AG04450 (cell line): ENCODE measurements at regions not wholly inside any gene's neighbourhood (a gene's known extent, or its start where the extent isn't known, plus 50 kb on each side); places are given as distances from the start of the nearest gene placed in this dataset.

Source experiments
- CTCF ChIA-PET: fragments of 300-600, 350-600 bp; formaldehyde crosslinking; extraction: SDS; loops from one replicate; lab custom pipeline; 2022; ENCODE audit warnings: antibody characterized with exemption, inconsistent platforms; lab: Charles Lee
- POLR2A ChIA-PET: fragments of 350-600 bp; formaldehyde crosslinking; extraction: SDS; loops from one replicate; lab custom pipeline; 2021; ENCODE audit warnings: antibody characterized with exemption, inconsistent platforms; lab: Yijun Ruan, JAX
- DNase-seq: peaks from one replicate; pipeline ENCODE4 v3.0.0-alpha.2; 2011; ENCODE audit warnings: low read depth, low spot score
- H3K27ac ChIP-seq: one replicate; pipeline ENCODE4 v1.5.1; 2012; ENCODE audit warnings: low read depth, low read length, control low read depth
- H3K27me3 ChIP-seq: one replicate; pipeline ENCODE4 v1.6.0; 2012; ENCODE audit warnings: low read length; ENCODE audit not compliant: control insufficient read depth, insufficient read depth
- H3K4me3 ChIP-seq: 2 replicates; pipeline ENCODE4 v1.5.1; 2011; ENCODE audit warnings: mild to moderate bottlenecking, low read depth, low read length, control low read depth
- H3K9me3 ChIP-seq: 2 replicates; pipeline ENCODE4 v1.5.1; 2012; ENCODE audit warnings: low read length; ENCODE audit not compliant: control insufficient read depth, insufficient read depth
- TF ChIP-seq, protein P1 (sequence below): IDR thresholded peaks from 2 replicates; pipeline ENCODE4 v1.5.1; 2011; ENCODE audit warnings: low read depth, low read length, control low read depth, inconsistent platforms

DNA sequence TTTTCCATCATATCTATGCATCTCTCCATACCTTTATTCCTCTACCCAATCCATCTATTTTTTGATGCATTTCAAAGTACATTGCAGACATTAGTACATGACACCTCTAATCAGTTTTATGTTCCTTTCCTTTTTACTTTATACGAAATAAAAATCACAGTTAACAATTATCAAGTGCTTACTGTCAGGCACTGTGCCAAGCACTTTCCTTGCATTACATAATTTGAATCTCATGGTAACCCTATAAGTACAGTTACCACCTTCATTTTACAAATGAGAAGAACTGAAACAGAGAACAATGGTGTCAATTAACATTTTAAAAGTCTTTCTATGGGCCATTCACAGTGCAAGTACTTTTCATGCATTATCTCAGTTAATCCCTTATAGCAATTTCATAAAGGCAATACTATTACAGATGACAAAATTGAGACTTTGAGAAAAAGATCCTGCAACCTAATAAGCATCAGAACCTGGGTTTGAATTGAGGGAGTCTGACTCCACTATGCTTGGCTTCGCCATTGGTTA, 544.4 kb upstream of the TNP1 start:
- Histone ChIP-seq H3K9me3 (no peaks in the 10 kb centered on the region), H3K4me3 (no peak overlapping the region), H3K27me3 (no peaks in the 10 kb centered on the region), H3K27ac (no peak overlapping the region)
- ChIA-PET CTCF (no interaction called here), POLR2A (no interaction called here)
- DNase-seq: no peak
- TF ChIP-seq, protein P1, sequence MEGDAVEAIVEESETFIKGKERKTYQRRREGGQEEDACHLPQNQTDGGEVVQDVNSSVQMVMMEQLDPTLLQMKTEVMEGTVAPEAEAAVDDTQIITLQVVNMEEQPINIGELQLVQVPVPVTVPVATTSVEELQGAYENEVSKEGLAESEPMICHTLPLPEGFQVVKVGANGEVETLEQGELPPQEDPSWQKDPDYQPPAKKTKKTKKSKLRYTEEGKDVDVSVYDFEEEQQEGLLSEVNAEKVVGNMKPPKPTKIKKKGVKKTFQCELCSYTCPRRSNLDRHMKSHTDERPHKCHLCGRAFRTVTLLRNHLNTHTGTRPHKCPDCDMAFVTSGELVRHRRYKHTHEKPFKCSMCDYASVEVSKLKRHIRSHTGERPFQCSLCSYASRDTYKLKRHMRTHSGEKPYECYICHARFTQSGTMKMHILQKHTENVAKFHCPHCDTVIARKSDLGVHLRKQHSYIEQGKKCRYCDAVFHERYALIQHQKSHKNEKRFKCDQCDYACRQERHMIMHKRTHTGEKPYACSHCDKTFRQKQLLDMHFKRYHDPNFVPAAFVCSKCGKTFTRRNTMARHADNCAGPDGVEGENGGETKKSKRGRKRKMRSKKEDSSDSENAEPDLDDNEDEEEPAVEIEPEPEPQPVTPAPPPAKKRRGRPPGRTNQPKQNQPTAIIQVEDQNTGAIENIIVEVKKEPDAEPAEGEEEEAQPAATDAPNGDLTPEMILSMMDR: no peak

DNA sequence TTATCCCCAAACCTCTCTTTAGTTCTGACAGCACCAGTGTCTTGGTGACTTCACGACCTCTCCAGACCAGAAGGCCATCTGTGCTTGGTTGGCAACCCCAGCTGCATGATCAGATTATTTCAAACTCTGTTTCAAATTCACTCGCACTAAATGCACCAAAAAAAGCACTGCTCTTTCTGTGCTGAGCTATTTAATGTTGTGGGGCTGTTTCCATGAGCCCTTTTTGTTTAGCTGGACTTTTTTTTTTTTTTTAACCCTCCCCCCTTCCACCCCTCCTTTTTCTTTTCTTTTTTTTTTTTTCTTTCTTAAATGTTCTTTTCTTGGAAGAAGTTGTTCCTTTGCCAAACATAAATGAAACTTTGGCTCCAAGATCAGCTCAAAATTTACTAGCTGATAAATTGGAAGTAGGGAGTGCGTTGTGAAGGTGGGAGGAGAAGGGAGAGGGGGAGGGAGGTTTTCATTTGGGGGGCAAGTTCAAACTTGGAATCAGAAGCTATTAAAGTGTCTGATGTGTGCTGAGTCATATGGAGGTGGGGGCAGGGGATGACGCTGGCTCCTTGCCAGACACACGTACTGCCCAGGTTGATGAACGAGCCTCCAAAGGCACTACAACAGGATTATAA, 543.0 kb upstream of the TNP1 start:
- no peak overlapping the region for H3K27ac ChIP-seq
- POLR2A ChIA-PET: no interaction called here
- no peaks in the 10 kb centered on the region; the same call in 1 of the 2 replicates for H3K9me3 ChIP-seq

DNA sequence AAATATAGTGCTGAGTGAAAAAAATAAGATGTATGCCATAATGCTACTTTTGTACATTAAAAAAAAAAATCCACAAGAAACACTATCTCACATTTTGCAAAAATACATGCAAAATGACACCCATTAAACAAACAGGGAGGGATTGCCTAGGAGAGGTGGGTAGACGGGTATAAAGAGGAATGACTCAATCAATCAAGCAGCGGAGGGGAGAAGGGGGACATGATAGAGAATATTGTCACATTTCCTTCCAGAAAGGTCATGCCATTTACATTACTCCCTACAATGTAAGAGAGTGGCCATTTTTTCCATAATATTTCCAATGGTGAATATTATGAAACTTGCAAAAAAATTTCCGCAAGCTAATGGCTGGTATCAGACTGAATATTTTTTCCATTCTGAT, 542.3 kb upstream of the TNP1 start:
- no peak for DNase-seq
- TF ChIP-seq, protein P1: no peak
- Histone ChIP-seq H3K9me3 (no peaks in the 10 kb centered on the region; the same call in 1 of the 2 replicates), H3K27ac (no peak overlapping the region), H3K4me3 (no peak overlapping the region), H3K27me3 (no peaks in the 10 kb centered on the region)
- ChIA-PET CTCF (no interaction called here), POLR2A (no interaction called here)

More for the DNA sequence above, 543.0 kb upstream of the TNP1 start:
- Histone ChIP-seq H3K27me3 (no peaks in the 10 kb centered on the region), H3K4me3 (no peak overlapping the region)
- CTCF ChIA-PET: interaction anchor here (0.6 kb wide), 1 partner anchor 271 kb away, joined by 3 read pairs; no protein-coding TSS in a partner anchor
- DNase-seq: no peak
- TF ChIP-seq, protein P1: no peak

DNA sequence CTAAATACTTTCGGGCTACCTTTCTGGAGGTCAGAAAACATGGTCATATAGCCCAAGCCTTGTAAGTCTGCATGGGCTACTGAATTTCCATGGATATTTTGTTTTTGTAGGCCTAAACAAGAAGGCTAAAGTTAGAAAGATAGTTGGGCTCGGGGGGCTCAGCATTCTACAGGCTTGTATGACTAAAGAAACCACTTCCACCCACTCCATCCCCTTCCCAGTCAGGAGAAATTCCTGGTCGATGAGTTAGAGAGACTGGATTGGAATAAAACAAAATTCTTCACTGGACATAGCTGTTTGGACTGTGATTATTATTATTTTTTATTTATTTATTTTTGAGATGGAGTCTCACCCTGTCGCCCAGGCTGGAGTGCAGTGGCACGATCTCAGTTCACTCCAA, 539.4 kb upstream of the TNP1 start:
- Histone ChIP-seq H3K9me3 (no peaks in the 10 kb centered on the region; the same call in 1 of the 2 replicates), H3K27me3 (no peaks in the 10 kb centered on the region), H3K27ac (peak overlapping the region; percentile 69), H3K4me3 (no peak overlapping the region)
- DNase-seq: peak; percentile 41
- POLR2A ChIA-PET: no interaction called here
- TF ChIP-seq, protein P1: no peak
- CTCF ChIA-PET: no interaction called here

DNA sequence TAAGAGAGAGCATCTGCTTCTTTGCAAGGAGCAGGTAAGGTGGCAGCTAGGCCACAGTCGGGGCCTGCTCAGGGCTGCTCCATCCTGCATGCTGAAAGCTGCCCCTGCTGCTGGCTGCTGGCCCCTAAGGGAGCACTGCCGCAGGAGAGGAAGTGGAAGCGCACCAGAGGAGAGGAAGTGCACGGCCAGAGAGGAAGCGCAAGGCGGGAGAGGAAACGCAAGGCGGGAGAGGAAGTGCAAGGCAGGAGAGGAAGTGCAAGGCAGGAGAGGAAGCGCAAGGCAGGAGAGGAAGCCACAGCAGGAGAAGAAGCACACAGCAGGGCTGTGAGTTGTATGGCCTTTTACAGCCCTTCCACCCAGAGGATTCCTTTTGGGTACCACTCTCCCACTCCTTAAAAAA, 539.0 kb upstream of the TNP1 start:
- Histone ChIP-seq H3K27me3 (no peaks in the 10 kb centered on the region), H3K9me3 (no peaks in the 10 kb centered on the region; the same call in 1 of the 2 replicates), H3K4me3 (no peak overlapping the region), H3K27ac (peak overlapping the region; percentile 69)
- TF ChIP-seq, protein P1: no peak
- DNase-seq: no peak
- CTCF ChIA-PET: no interaction called here
- POLR2A ChIA-PET: no interaction called here
